Ascending aorta (tissue), 2 donors: ENCODE measurements at regions not wholly inside any gene's neighbourhood (a gene's known extent, or its start where the extent isn't known, plus 50 kb on each side); places are given as distances from the start of the nearest gene placed in this dataset.

ENCODE experiments used
- DNase-seq, 2 donors: peaks; one replicate each; pipeline ENCODE4 v3.0.0-alpha.2; 2019; ENCODE audit warnings: low spot score in 2 of 2
- H3K27ac ChIP-seq, 2 donors: fragments of 200-600 bp; sonication (generic); one replicate each; pipeline ENCODE4 v1.5.1; 2016 to 2017; ENCODE audit warnings: mild to moderate bottlenecking in 1 of 2
- H3K27me3 ChIP-seq: fragments of 200-600 bp; sonication (generic); one replicate; pipeline ENCODE4 v1.5.1; 2017
- H3K36me3 ChIP-seq, 2 donors: fragments of 200-600 bp; sonication (generic); one replicate each; pipeline ENCODE4 v1.5.1; 2016
- H3K4me1 ChIP-seq, 2 donors: fragments of 200-600 bp; sonication (generic); one replicate each; pipeline ENCODE4 v1.5.1; 2016 to 2017; ENCODE audit warnings: mild to moderate bottlenecking in 1 of 2
- H3K4me3 ChIP-seq, 2 donors: fragments of 200-600 bp; sonication (generic); one replicate each; pipeline ENCODE4 v1.5.1; 2016 to 2017; ENCODE audit warnings: mild to moderate bottlenecking in 1 of 2
- H3K9me3 ChIP-seq, 2 donors: fragments of 200-600 bp; sonication (generic); one replicate each; pipeline ENCODE4 v1.5.1; 2016
- intact Hi-C: fragments of 100-400 bp; cut with DNase I; formaldehyde crosslinking; loops from one replicate; pipeline ENCODE4 v1.15.1; 2023
- TF ChIP-seq, protein P1 (sequence below), 3 experiments: fragments of 200-600 bp in 2 of 3; fragments of 450-650 bp in 1 of 3; sonication (generic) in 2 of 3; IDR thresholded peaks; one replicate each; pipeline ENCODE4 v1.5.1; 2016 to 2019; ENCODE audit warnings: antibody characterized with exemption in 3 of 3, mild to moderate bottlenecking in 1 of 3, moderate library complexity in 1 of 3

DNA sequence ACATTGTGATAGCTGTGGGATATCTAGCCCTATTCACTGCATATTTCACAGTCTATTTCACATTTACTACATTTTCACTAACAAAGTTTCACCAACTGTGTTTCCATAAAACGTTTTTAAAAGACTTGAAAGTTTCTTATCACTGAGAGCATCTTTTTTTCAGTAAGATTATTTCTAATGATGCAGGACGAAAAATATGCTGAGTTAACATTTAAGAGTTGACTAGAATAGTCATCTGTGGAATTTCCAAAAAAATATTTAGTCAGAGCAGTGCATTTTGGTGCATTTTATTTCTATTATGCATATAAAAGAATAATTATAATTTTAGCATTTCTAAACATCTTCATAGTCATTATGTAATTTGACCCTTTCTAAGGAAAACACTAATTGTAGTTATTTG lies 143.8 kb upstream of the CLEC14A start:
- no peak for DNase-seq
- H3K27ac ChIP-seq: no peak overlapping the region
- H3K27me3 ChIP-seq: no peaks in the 10 kb centered on the region
- peaks cover 0 to 6% of the 10 kb centered on the region in 2 donors for H3K4me1 ChIP-seq
- intact Hi-C loops: no loop called here
- no peaks in the 10 kb centered on the region for H3K9me3 ChIP-seq
- no peak overlapping the region for H3K4me3 ChIP-seq
- TF ChIP-seq, protein P1, sequence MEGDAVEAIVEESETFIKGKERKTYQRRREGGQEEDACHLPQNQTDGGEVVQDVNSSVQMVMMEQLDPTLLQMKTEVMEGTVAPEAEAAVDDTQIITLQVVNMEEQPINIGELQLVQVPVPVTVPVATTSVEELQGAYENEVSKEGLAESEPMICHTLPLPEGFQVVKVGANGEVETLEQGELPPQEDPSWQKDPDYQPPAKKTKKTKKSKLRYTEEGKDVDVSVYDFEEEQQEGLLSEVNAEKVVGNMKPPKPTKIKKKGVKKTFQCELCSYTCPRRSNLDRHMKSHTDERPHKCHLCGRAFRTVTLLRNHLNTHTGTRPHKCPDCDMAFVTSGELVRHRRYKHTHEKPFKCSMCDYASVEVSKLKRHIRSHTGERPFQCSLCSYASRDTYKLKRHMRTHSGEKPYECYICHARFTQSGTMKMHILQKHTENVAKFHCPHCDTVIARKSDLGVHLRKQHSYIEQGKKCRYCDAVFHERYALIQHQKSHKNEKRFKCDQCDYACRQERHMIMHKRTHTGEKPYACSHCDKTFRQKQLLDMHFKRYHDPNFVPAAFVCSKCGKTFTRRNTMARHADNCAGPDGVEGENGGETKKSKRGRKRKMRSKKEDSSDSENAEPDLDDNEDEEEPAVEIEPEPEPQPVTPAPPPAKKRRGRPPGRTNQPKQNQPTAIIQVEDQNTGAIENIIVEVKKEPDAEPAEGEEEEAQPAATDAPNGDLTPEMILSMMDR (IDR thresholded peaks at IDR 0.05): no peak
- H3K36me3 ChIP-seq: no peaks in the 10 kb centered on the region

DNA sequence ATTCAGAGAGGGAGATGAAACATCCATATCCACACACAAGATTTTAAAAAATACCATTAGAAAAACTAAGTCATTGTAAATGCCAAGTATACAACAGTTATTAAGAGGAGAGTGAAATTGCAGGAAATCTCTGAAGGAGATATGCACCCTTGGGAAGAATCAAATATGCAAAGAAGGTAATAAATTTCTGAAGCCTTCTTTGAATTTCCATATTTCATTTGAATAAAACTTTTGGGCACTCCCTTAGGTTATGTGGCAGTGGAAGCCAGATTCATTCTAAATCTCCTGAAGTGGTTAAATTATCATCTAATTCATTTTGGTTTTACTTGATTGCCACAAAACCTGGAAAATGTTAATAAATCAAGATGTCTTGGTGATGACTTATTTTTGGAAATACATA lies 138.9 kb upstream of the CLEC14A start:
- H3K36me3 ChIP-seq: no peaks in the 10 kb centered on the region
- H3K27me3 ChIP-seq: no peaks in the 10 kb centered on the region
- H3K4me1 ChIP-seq: no peaks in the 10 kb centered on the region
- H3K9me3 ChIP-seq: no peaks in the 10 kb centered on the region
- TF ChIP-seq, protein P1 (IDR thresholded peaks at IDR 0.05): no peak
- intact Hi-C loops: no loop called here
- no peak for DNase-seq
- H3K4me3 ChIP-seq: no peak overlapping the region
- H3K27ac ChIP-seq: no peak overlapping the region

- no peak overlapping the region for H3K4me3 ChIP-seq
- DNase-seq: no peak
- H3K27me3 ChIP-seq: no peaks in the 10 kb centered on the region
- no peaks in the 10 kb centered on the region for H3K36me3 ChIP-seq
- H3K4me1 ChIP-seq: no peaks in the 10 kb centered on the region
- H3K27ac ChIP-seq: no peak overlapping the region
- TF ChIP-seq, protein P1 (IDR thresholded peaks at IDR 0.05): no peak
- intact Hi-C loops: no loop called here
- H3K9me3 ChIP-seq: no peaks in the 10 kb centered on the region
These were observed 138.2 kb upstream of the CLEC14A start for GRCh38 chr14:38394064-38394463.

- Histone ChIP-seq H3K36me3 (no peaks in the 10 kb centered on the region), H3K4me3 (no peak overlapping the region), H3K9me3 (no peaks in the 10 kb centered on the region), H3K4me1 (no peaks in the 10 kb centered on the region), H3K27ac (no peak overlapping the region), H3K27me3 (no peaks in the 10 kb centered on the region)
- intact Hi-C loops: no loop called here
- DNase-seq: no peak
- TF ChIP-seq, protein P1 (IDR thresholded peaks at IDR 0.05): no peak
These were observed 135.4 kb upstream of the CLEC14A start for GRCh38 chr14:38391334-38391733.

- DNase-seq: no peak
- Histone ChIP-seq H3K4me1 (no peaks in the 10 kb centered on the region), H3K4me3 (no peak overlapping the region), H3K27ac (no peak overlapping the region), H3K36me3 (no peaks in the 10 kb centered on the region), H3K9me3 (no peaks in the 10 kb centered on the region), H3K27me3 (no peaks in the 10 kb centered on the region)
- intact Hi-C loops: no loop called here
- TF ChIP-seq, protein P1 (IDR thresholded peaks at IDR 0.05): no peak
These were observed 133.8 kb upstream of the CLEC14A start for GRCh38 chr14:38389681-38390080.

DNA sequence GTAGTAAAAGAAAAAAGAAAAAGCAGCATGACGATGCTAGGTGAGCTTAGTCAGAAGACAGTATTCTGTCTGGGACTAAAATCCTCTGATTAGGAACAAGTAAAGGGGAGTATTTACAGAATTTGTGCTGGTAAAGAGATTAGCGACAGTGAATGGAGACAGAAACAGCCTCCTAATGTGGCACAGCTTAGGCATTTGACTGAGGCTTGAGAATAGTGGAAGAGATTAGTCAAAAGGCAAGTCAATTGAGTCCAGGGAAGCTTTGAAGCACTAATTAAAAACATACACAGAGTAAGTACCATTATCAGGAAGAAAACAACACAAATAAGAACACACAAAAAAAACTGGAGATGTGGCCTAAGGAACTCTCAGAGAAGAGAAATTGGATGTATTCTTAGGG lies 131.9 kb upstream of the CLEC14A start:
- no peaks in the 10 kb centered on the region for H3K36me3 ChIP-seq
- H3K27ac ChIP-seq: no peak overlapping the region
- H3K27me3 ChIP-seq: no peaks in the 10 kb centered on the region
- no peaks in the 10 kb centered on the region for H3K9me3 ChIP-seq
- no peak for DNase-seq
- H3K4me1 ChIP-seq: no peaks in the 10 kb centered on the region
- TF ChIP-seq, protein P1 (IDR thresholded peaks at IDR 0.05): no peak
- intact Hi-C loops: no loop called here
- no peak overlapping the region for H3K4me3 ChIP-seq
